OCI-LY1 (cell line): ENCODE measurements at regions not wholly inside any gene's neighbourhood (a gene's known extent, or its start where the extent isn't known, plus 50 kb on each side); places are given as distances from the start of the nearest gene placed in this dataset.

Experiments used
- CTCF ChIP-seq: fragments of 200-600 bp; sonication (generic), shearing (Covaris generic); IDR thresholded peaks from 2 replicates; pipeline ENCODE4 v1.5.1; 2017; ENCODE audit warnings: mild to moderate bottlenecking, antibody characterized with exemption, low read length, moderate library complexity, mixed read lengths
- EZH2 ChIP-seq: fragments of 200-600 bp; sonication (generic), shearing (Covaris generic); IDR thresholded peaks from 2 replicates; pipeline ENCODE4 v1.8.0; 2017; ENCODE audit warnings: borderline replicate concordance, mixed run types, mild to moderate bottlenecking, antibody characterized with exemption, low read length, moderate library complexity, mixed read lengths

GRCh38 chr5:33317271-33317670 is 123.5 kb upstream of the TARS1 start:
- TF ChIP-seq CTCF (no peak), EZH2 (no peak)
